Right renal cortex interstitium (tissue), 3 donors: ENCODE measurements at regions not wholly inside any gene's neighbourhood (a gene's known extent, or its start where the extent isn't known, plus 50 kb on each side); places are given as distances from the start of the nearest gene placed in this dataset.
"Not testable (repeated sequence)": the region's sequence is repeated elsewhere in the genome, so short reads cannot be mapped to it uniquely, and the experiment has no call there.

Source experiments
- DNase-seq, 3 donors: peaks; one replicate each; pipeline ENCODE4 v3.0.0-alpha.2; 2013; ENCODE audit warnings: low read depth in 3 of 3, low spot score in 2 of 3

GRCh38 chr11:130979386-130979972 lies 63.2 kb upstream of the SNX19 start:
- DNase-seq: no peak

GRCh38 chr11:130980071-130980862 lies 64.0 kb upstream of the SNX19 start:
- no peak for DNase-seq

GRCh38 chr11:130984241-130984640 lies 68.0 kb upstream of the SNX19 start:
- DNase-seq: not testable (repeated sequence)

- no peak for DNase-seq
These were observed 76.5 kb upstream of the SNX19 start for GRCh38 chr11:130992788-130993187.

GRCh38 chr11:130994043-130994442 lies 77.8 kb upstream of the SNX19 start:
- DNase-seq: no peak

GRCh38 chr11:130995266-130995665 lies 79.0 kb upstream of the SNX19 start:
- no peak for DNase-seq

GRCh38 chr11:130997278-130997677 lies 81.0 kb upstream of the SNX19 start:
- no peak for DNase-seq

- DNase-seq: no peak
These were observed 82.8 kb upstream of the SNX19 start for GRCh38 chr11:130999086-130999485.

- DNase-seq: no peak
These were observed 83.9 kb upstream of the SNX19 start for GRCh38 chr11:130999992-131000770.

- no peak for DNase-seq
These were observed 85.9 kb upstream of the SNX19 start for GRCh38 chr11:131002145-131002544.

- DNase-seq: no peak
These were observed 89.5 kb upstream of the SNX19 start for GRCh38 chr11:131005829-131006228.

GRCh38 chr11:131025020-131025419 lies 108.7 kb upstream of the SNX19 start:
- DNase-seq: no peak

GRCh38 chr11:131025421-131026125 lies 109.3 kb upstream of the SNX19 start:
- DNase-seq: no peak

- no peak for DNase-seq
These were observed 111.2 kb upstream of the SNX19 start for GRCh38 chr11:131027491-131027890.

GRCh38 chr11:131033151-131033651 lies 116.9 kb upstream of the SNX19 start:
- no peak for DNase-seq

- DNase-seq: no peak
These were observed 120.2 kb upstream of the SNX19 start for GRCh38 chr11:131036514-131036913.

GRCh38 chr11:131037873-131038272 lies 121.6 kb upstream of the SNX19 start:
- no peak for DNase-seq

GRCh38 chr11:131038597-131038996 lies 122.3 kb upstream of the SNX19 start:
- no peak for DNase-seq

- DNase-seq: no peak
These were observed 125.2 kb upstream of the SNX19 start for GRCh38 chr11:131041331-131042040.

- DNase-seq: no peak
These were observed 125.7 kb upstream of the SNX19 start for GRCh38 chr11:131042041-131042390.
